GM12891 (cell line): ENCODE measurements at regions not wholly inside any gene's neighbourhood (a gene's known extent, or its start where the extent isn't known, plus 50 kb on each side); places are given as distances from the start of the nearest gene placed in this dataset.

Experiments
- PAX5 ChIP-seq: IDR thresholded peaks from 2 replicates; pipeline ENCODE4 v1.6.1; 2011; ENCODE audit warnings: low read length, moderate library complexity, mild to moderate bottlenecking; ENCODE audit not compliant: insufficient read depth, severe bottlenecking
- POLR2A ChIP-seq: IDR thresholded peaks from 2 replicates; pipeline ENCODE4 v1.6.1; 2011; ENCODE audit warnings: low read depth, low read length, control low read depth
- POLR2AphosphoS5 ChIP-seq: IDR thresholded peaks from 2 replicates; pipeline ENCODE4 v1.6.1; 2011; ENCODE audit warnings: low read depth, low read length, control low read depth
- SPI1 ChIP-seq: IDR thresholded peaks from 2 replicates; pipeline ENCODE4 v1.6.1; 2011; ENCODE audit warnings: low read depth, low read length, control low read depth

DNA sequence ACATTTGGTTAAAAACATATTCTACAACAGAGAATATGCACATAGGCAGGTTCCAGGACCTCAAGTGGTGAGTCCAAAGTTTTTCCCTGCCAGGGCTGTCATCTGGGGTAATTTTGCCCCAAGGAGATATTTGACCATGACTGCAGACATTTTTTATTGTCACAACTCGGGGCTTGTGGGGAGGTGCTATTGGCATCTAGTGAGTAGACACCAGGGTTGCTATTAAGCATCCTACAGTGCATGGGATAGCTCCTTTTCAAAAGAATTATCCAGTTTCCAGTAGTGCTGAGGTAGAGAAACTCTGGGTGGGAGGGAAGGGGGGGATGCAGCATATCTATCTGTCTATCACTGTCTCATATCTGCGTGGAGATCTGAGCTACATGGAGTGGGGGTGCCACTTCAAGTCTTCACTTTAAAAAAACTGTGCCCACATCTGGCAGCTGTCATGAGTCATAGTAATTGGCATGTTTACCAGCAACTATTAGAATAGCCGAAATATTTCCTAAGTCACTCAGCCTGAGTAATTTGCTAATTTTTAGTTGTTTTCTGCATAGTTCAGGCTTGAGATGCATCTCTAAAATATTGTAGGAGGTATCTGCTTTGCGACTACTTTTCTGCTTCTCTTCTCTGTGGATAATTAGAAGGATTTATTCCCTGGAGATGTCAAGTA is 254.0 kb upstream of the RBMS1 start:
- no peak for TF ChIP-seq POLR2AphosphoS5
- no peak for TF ChIP-seq POLR2A
- no peak for TF ChIP-seq PAX5
- no peak for TF ChIP-seq SPI1
